ENCODE measurements at regions not wholly inside any gene's neighbourhood (a gene's known extent, or its start where the extent isn't known, plus 50 kb on each side); places are given as distances from the start of the nearest gene placed in this dataset.

GRCh38 chr20:19944772-19945459 lies 72.2 kb upstream of the NAA20 start:
- in situ Hi-C loops (cut with MboI; ENCODE audit: low pct_unique_long_range_greater_than_20kb, low sequenced_read_pairs, unreplicated experiment), result no loop called here
- peak; percentile 48 for DNase-seq (ENCODE audit: low spot score)
- no peak for TF ChIP-seq CTCF (IDR thresholded peaks at IDR 0.05; ENCODE audit: extremely low read depth, insufficient read depth, missing control alignments)

DNA sequence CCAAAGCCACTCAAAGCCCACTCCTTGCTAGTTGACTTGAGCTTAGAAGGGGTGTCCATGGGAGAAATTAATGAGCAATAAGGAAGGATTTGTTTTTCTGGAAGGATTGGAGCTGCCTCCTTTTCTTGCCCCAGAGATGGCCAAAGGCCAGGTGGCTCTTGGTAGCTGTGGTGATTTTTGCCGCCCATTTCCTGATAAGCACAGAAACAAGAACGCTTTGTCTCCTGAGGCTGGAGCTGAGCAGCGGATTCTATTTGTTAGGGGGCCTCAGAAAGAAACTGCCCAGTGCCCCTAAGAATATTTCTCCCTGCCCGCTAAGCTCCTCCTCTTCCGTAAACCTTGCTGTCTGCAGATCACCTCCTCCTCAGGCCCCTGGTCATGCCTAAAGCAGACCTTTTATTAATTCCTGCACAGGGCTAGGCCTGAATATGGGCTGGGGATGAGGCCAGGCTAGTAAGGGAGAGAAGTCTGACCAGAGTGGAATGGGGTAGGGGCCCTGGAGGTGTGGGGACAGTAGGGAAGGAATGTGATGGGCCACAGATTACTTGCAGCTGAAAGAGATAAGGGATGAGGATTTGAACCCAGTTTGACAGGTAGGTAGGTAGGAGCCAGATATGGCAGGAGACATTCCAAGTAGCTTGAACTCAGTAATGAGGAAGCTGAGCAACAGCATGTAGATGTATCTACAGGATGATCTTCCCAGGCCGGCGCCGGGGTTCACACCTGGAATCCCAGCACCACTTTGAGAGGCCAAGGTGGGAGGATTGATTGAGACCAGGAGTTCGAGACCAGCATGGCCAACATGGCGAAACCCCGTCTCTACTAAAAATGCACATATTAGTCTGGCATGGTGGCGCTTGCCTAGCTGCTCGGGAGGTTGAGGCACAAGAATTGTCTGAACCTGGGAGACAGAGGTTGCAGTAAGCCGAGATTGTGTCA lies 71.2 kb upstream of the NAA20 start:
- TF ChIP-seq CTCF (IDR thresholded peaks at IDR 0.05; ENCODE audit: extremely low read depth, insufficient read depth, missing control alignments), result no peak
- in situ Hi-C loops (cut with MboI; ENCODE audit: low pct_unique_long_range_greater_than_20kb, low sequenced_read_pairs, unreplicated experiment), result no loop called here
- DNase-seq (ENCODE audit: low spot score), result no peak

- peak; percentile 52 for DNase-seq (ENCODE audit: low spot score)
- no peak for TF ChIP-seq CTCF (IDR thresholded peaks at IDR 0.05; ENCODE audit: extremely low read depth, insufficient read depth, missing control alignments)
- in situ Hi-C loops (cut with MboI; ENCODE audit: low pct_unique_long_range_greater_than_20kb, low sequenced_read_pairs, unreplicated experiment), result no loop called here
Observed at GRCh38 chr20:19947611-19948264, 69.4 kb upstream of the NAA20 start.

- in situ Hi-C loops (cut with MboI; ENCODE audit: low pct_unique_long_range_greater_than_20kb, low sequenced_read_pairs, unreplicated experiment), result no loop called here
- TF ChIP-seq CTCF (IDR thresholded peaks at IDR 0.05; ENCODE audit: extremely low read depth, insufficient read depth, missing control alignments), result no peak
- no peak for DNase-seq (ENCODE audit: low spot score)
Observed at GRCh38 chr20:19949195-19949867, 67.8 kb upstream of the NAA20 start.

DNA sequence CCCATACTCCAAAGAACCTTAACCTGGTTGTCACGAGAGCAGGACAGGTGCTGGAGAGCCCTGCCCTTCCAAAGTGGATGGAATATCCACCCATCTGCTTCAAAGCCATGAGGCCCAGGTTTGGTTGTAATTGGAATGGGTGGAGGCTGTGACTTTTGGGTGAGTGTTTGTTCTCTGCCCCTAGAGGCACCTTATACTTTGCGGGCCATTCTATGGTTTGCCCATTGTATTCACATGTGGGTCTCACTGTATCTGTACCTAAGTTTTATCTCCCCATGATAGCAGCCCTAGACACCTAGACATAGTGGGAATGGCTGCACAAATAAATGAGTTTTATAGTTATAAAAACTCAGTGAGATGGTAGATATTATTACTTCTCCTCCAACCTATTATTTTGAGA lies 67.1 kb upstream of the NAA20 start:
- in situ Hi-C loops (cut with MboI; ENCODE audit: low pct_unique_long_range_greater_than_20kb, low sequenced_read_pairs, unreplicated experiment), result no loop called here
- no peak for TF ChIP-seq CTCF (IDR thresholded peaks at IDR 0.05; ENCODE audit: extremely low read depth, insufficient read depth, missing control alignments)
- DNase-seq (ENCODE audit: low spot score), result no peak

- DNase-seq (ENCODE audit: low spot score), result no peak
- in situ Hi-C loops (cut with MboI; ENCODE audit: low pct_unique_long_range_greater_than_20kb, low sequenced_read_pairs, unreplicated experiment), result no loop called here
- TF ChIP-seq CTCF (IDR thresholded peaks at IDR 0.05; ENCODE audit: extremely low read depth, insufficient read depth, missing control alignments), result no peak
Observed at GRCh38 chr20:19952392-19952791, 64.8 kb upstream of the NAA20 start.

Data from GM13977 (cell line).